Upper lobe of left lung (tissue), 4 donors: ENCODE measurements at regions not wholly inside any gene's neighbourhood (a gene's known extent, or its start where the extent isn't known, plus 50 kb on each side); places are given as distances from the start of the nearest gene placed in this dataset.

ENCODE experiments used
- EP300 ChIP-seq, 4 donors: sonication (generic); formaldehyde crosslinking; IDR thresholded peaks; one replicate each; pipeline ENCODE4 v1.5.1; 2017; ENCODE audit warnings: antibody characterized with exemption in 4 of 4, control low read depth in 2 of 4
- POLR2A ChIP-seq, 4 donors: fragments of 450-650 bp; IDR thresholded peaks; one replicate each; pipeline ENCODE4 v1.5.1; 2016 to 2017; ENCODE audit warnings: antibody characterized with exemption in 4 of 4, mild to moderate bottlenecking in 2 of 4
- TF ChIP-seq, protein P1 (sequence below), 6 experiments: fragments of 450-650 bp in 4 of 6; fragments of 200-600 bp in 2 of 6; sonication (generic) in 2 of 6; IDR thresholded peaks; one replicate each; pipeline ENCODE4 v1.5.1; 2016 to 2019; ENCODE audit warnings: antibody characterized with exemption in 6 of 6

- no peak for TF ChIP-seq EP300 (IDR thresholded peaks at IDR 0.05)
- TF ChIP-seq, protein P1, sequence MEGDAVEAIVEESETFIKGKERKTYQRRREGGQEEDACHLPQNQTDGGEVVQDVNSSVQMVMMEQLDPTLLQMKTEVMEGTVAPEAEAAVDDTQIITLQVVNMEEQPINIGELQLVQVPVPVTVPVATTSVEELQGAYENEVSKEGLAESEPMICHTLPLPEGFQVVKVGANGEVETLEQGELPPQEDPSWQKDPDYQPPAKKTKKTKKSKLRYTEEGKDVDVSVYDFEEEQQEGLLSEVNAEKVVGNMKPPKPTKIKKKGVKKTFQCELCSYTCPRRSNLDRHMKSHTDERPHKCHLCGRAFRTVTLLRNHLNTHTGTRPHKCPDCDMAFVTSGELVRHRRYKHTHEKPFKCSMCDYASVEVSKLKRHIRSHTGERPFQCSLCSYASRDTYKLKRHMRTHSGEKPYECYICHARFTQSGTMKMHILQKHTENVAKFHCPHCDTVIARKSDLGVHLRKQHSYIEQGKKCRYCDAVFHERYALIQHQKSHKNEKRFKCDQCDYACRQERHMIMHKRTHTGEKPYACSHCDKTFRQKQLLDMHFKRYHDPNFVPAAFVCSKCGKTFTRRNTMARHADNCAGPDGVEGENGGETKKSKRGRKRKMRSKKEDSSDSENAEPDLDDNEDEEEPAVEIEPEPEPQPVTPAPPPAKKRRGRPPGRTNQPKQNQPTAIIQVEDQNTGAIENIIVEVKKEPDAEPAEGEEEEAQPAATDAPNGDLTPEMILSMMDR (IDR thresholded peaks at IDR 0.05) = no peak
- no peak for TF ChIP-seq POLR2A (IDR thresholded peaks at IDR 0.05)
Measured at GRCh38 chr5:167576897-167577296, 714.5 kb upstream of the WWC1 start.
